Fibroblast of peridontal ligament (primary cell): ENCODE measurements at regions not wholly inside any gene's neighbourhood (a gene's known extent, or its start where the extent isn't known, plus 50 kb on each side); places are given as distances from the start of the nearest gene placed in this dataset.

Source experiments
- DNase-seq: peaks from one replicate; pipeline ENCODE4 v3.0.0-alpha.2; 2010; ENCODE audit errors: extremely low read depth

DNA sequence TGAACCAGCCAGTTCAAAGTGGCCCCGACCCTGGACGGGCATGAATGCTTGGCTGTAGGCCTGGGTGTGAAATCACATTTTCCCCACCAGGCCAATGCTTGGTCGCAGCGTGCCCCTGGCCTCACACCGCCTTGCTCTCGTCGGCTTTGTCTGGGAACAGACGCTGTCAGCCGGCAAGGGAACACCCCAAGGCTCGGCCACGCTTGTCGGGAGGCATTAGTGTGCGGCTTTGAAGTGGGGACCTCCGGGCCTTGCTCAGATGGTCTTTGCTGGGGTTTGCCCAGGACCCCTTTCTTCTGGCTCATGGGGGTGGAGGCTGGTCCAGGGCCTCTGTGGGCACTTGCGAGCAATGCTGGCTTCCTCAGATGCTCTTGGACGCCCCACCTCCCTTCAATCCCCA lies 79.1 kb downstream of the INHBB start:
- no peak for DNase-seq

DNA sequence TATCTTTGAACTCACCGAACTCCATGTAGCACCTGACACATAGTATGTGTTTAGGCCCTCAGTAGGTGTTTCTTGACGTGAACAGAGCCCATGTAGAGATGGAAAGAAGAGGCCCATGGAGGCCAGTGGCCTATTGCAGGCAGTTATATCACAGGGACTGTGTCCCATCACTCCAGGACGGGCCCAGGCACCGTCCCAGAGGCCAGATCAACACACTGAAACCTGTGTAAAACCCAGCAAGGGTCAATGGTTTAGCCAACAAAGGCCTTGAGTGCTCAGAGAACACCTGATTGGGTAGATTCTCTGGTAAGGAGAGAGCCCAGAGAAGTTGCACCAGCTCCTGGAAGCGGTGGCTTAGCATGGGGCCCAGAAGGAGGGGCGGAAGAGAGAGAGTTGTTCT lies 82.8 kb downstream of the INHBB start:
- DNase-seq: no peak

GRCh38 chr2:120429586-120430500 lies 83.9 kb downstream of the INHBB start:
- no peak for DNase-seq

GRCh38 chr2:120430501-120430830 lies 84.5 kb downstream of the INHBB start:
- no peak for DNase-seq

- DNase-seq: no peak
These were observed 85.0 kb downstream of the INHBB start for GRCh38 chr2:120430957-120431356.

GRCh38 chr2:120431386-120432292 lies 85.7 kb downstream of the INHBB start:
- no peak for DNase-seq

DNA sequence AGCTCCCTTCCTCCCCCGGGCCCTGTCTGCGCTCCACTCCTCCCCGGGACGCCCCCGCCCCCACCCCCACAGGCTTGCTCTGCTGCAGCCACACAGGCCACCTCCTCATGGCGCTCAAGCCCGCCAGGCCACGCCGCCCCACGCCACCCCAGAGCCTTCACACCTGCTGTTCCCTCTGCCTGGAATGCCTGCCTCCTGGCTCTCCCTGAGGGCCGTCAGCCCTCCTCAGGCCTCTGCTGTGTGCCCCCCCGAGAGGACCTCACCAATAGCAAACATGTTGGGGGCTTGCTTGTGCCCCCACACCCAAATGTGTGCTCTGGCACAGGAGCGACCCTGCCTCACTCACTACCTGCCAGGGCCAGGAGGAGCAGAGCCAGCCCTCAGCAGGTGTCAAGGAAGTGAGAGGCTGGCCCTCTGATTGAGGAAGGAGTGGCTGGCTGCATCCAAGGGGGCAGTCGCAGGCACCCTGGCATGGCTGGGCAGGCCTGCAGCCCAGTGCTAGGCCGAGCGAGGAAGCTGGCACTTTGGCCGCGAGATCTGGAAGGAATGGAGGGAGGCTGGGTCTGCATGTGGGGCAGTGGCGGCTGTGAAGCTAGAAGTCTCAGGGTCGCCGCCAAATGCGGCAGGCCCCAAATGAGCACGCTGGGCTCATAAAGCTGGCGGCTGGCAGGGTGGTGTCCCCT lies 86.5 kb downstream of the INHBB start:
- DNase-seq: no peak

GRCh38 chr2:120432976-120433815 lies 87.3 kb downstream of the INHBB start:
- no peak for DNase-seq

- DNase-seq: no peak
These were observed 87.9 kb downstream of the INHBB start for GRCh38 chr2:120433816-120434290.

GRCh38 chr2:120434492-120435308 lies 88.8 kb downstream of the INHBB start:
- DNase-seq: peak; percentile 73

DNA sequence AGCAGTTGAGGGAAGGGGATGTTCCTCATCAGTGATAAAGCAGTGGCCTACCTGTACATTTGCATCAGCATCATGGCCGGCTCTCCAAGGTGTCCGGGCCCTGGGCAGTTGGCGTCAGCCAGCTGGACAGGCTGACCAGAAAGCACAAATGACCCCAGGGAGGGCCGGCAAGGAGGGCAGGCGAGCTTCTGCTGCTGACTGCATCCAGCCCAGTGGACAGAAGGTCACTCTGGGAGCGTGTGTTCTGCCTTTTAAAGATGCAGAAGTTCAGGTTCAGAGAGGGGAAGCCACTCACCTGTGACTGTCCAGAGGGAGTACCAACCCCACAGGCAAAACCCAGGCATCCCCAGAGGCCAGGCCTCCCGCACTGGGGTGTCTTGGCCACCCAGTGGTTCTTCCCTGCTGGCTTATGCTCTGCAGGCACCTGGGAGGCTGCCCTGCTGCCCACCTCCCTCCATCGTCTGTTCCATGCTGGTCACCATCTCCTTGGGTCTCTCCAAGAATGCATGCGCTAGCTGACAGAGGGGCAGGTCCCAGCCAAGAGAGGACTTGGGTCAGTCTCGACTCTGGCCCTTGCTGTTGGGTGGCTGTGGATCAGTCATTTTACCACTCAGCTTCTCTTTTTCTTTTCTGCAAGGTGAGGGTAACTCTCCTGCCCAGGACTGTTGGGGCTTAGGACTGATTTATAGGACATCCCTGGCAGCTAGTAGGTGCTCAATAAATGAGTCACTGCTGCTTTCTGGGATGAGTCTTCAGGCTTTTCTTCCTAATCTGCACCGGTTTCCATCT lies 89.9 kb downstream of the INHBB start:
- no peak for DNase-seq

- no peak for DNase-seq
These were observed 90.5 kb downstream of the INHBB start for GRCh38 chr2:120436460-120436739.

- DNase-seq: peak; percentile 21
These were observed 91.1 kb downstream of the INHBB start for GRCh38 chr2:120436885-120437603.

DNA sequence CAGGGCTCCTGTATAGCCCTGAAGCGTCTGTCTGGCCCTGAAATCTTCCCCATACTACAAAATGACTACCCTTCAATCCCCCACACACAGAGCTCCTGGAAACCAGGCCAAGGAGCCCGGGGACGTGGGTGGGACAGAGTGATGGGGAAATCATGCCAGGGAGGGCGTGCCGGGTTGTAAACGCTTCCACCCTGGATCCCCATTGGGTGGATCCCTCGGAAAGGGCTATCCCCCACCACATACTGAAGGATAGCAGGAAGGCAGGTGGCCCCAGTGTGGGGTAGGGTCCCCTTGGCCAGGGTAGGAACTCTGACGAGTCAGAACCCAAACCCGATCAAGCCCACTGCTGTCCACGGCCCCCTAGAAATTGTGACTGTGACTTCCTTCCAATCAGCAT lies 91.7 kb downstream of the INHBB start:
- DNase-seq: no peak

- DNase-seq: no peak
These were observed 92.5 kb downstream of the INHBB start for GRCh38 chr2:120438301-120439066.

GRCh38 chr2:120439067-120439368 lies 93.1 kb downstream of the INHBB start:
- no peak for DNase-seq

GRCh38 chr2:120439637-120440384 lies 93.9 kb downstream of the INHBB start:
- no peak for DNase-seq
